ENCODE measurements at regions not wholly inside any gene's neighbourhood (a gene's known extent, or its start where the extent isn't known, plus 50 kb on each side); places are given as distances from the start of the nearest gene placed in this dataset.

DNA sequence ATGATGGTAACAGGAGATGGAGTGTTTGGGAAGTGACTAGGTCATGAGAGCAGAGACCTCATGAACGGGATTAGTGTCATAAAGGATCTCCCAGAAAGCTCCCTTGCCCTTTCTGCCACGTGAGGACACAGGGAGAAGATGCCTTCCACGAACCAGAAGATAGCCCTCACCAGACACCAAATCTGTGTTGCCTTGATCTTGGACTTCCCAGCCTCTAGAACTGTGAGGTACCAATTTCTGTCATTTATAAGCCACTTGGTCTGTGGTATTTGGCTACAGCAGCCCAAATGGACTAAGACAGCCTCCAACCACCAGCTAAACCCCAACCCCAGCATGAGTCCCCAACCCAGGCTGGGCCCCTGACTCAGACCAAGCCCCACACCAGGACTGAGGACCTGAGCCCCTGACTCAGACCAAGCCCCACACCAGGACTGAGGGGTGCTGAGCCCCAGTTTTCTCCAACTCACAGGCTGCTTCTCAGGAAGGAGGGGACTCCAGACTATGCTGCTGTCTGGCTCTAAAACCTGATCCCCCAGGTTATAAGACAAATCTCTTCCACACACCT, 54.1 kb downstream of the PTPRS start:
- no peak for TF ChIP-seq POLR2A (IDR thresholded peaks at IDR 0.05)
- TF ChIP-seq, protein P1, sequence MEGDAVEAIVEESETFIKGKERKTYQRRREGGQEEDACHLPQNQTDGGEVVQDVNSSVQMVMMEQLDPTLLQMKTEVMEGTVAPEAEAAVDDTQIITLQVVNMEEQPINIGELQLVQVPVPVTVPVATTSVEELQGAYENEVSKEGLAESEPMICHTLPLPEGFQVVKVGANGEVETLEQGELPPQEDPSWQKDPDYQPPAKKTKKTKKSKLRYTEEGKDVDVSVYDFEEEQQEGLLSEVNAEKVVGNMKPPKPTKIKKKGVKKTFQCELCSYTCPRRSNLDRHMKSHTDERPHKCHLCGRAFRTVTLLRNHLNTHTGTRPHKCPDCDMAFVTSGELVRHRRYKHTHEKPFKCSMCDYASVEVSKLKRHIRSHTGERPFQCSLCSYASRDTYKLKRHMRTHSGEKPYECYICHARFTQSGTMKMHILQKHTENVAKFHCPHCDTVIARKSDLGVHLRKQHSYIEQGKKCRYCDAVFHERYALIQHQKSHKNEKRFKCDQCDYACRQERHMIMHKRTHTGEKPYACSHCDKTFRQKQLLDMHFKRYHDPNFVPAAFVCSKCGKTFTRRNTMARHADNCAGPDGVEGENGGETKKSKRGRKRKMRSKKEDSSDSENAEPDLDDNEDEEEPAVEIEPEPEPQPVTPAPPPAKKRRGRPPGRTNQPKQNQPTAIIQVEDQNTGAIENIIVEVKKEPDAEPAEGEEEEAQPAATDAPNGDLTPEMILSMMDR (IDR thresholded peaks at IDR 0.05), result no peak
- no peak for TF ChIP-seq POLR2AphosphoS5 (IDR thresholded peaks at IDR 0.05)
- no peak for TF ChIP-seq EP300 (IDR thresholded peaks at IDR 0.05)

Measured in gastroesophageal sphincter (tissue), 3 donors.